ENCODE measurements at regions not wholly inside any gene's neighbourhood (a gene's known extent, or its start where the extent isn't known, plus 50 kb on each side); places are given as distances from the start of the nearest gene placed in this dataset.

- TF ChIP-seq CTCF (conservative IDR thresholded peaks at IDR 0.05; ENCODE audit: low read depth in 2 of 2) (no peak), POLR2AphosphoS5 (IDR thresholded peaks at IDR 0.05; ENCODE audit: low read depth) (no peak), ZNF114 (CRISPR knock-in tag; IDR thresholded peaks at IDR 0.05) (no peak), EZH2phosphoT487 (IDR thresholded peaks at IDR 0.05; ENCODE audit: unreplicated experiment) (no peak), ETS1 (IDR thresholded peaks at IDR 0.05) (no peak), CREB1 (CRISPR knock-in tag; IDR thresholded peaks at IDR 0.05; ENCODE audit: low read depth) (no peak), EZH2 (IDR thresholded peaks at IDR 0.05; ENCODE audit: low read depth, unreplicated experiment) (no peak), NANOG (IDR thresholded peaks at IDR 0.05; ENCODE audit: borderline replicate concordance) (no peak), REST (IDR thresholded peaks at IDR 0.05; ENCODE audit: unreplicated experiment) (no peak)
Observed at GRCh38 chr5:108548684-108549596, 167.0 kb upstream of the FBXL17 start (continued).

GRCh38 chr5:108546939-108547338 is 165.0 kb upstream of the FBXL17 start:
- 0 out of 2 replicates have a peak overlapping the region, but pooled peaks have one; percentile 35 for H2AFZ ChIP-seq
- no peak overlapping the region for H3K4me3 ChIP-seq
- Mint-ChIP-seq H3K4me1 (peaks cover 17% of the 10 kb centered on the region), H3K9me3 (no peaks in the 10 kb centered on the region), H3K27ac (no peak overlapping the region), H3K36me3 (ENCODE audit: low read depth) (no peaks in the 10 kb centered on the region), H3K27me3 (ENCODE audit: insufficient read depth, low read depth, poor library complexity) (peaks cover 5% of the 10 kb centered on the region), H3K4me3 (no peak overlapping the region)
- no peak overlapping the region for H3K4me2 ChIP-seq
- no peak overlapping the region for H3K27ac ChIP-seq (ENCODE audit: low read depth)
- peaks cover 31% of the 10 kb centered on the region for H3K4me1 ChIP-seq (ENCODE audit: insufficient read depth)
- no peaks in the 10 kb centered on the region for H4K20me1 ChIP-seq (replicated peaks; ENCODE audit: insufficient read depth)
- no peaks in the 10 kb centered on the region for H3K79me2 ChIP-seq (replicated peaks; ENCODE audit: insufficient read depth)
- H3K36me3 ChIP-seq (ENCODE audit: insufficient read depth) = no peaks in the 10 kb centered on the region
- no peaks in the 10 kb centered on the region for H3K27me3 ChIP-seq (ENCODE audit: insufficient read depth)
- DNase-seq (ENCODE audit: low spot score) = no peak
- ATAC-seq = no peak
- H3K9me2 ChIP-seq (ENCODE audit: insufficient read depth) = peaks cover 18% of the 10 kb centered on the region
- H3F3A ChIP-seq (replicated peaks; ENCODE audit: low read depth) = no peaks in the 10 kb centered on the region
- TF ChIP-seq ZNF114 (CRISPR knock-in tag; IDR thresholded peaks at IDR 0.05) = no peak
- TF ChIP-seq CTCF (conservative IDR thresholded peaks at IDR 0.05; ENCODE audit: low read depth in 2 of 2) = no peak
- TF ChIP-seq EZH2phosphoT487 (IDR thresholded peaks at IDR 0.05; ENCODE audit: unreplicated experiment) = no peak

Measured in GM23338 (cell line).